Upper lobe of right lung (tissue), 1 donor: ENCODE measurements at regions not wholly inside any gene's neighbourhood (a gene's known extent, or its start where the extent isn't known, plus 50 kb on each side); places are given as distances from the start of the nearest gene placed in this dataset.

ENCODE experiments used
- ATAC-seq: fragments of 200-7000 bp; cut with Tn5 transposase; one replicate; pipeline ENCODE4 v1.9.1; 2020; ENCODE audit warnings: mild to moderate bottlenecking, moderate library complexity
- DNase-seq: peaks from one replicate; pipeline ENCODE4 v3.0.0-alpha.2; 2020
- H3K27ac ChIP-seq: fragments of 200-600 bp; one replicate; pipeline ENCODE4 v1.8.0; 2022
- H3K27me3 ChIP-seq: fragments of 200-600 bp; one replicate; pipeline ENCODE4 v1.8.0; 2022; ENCODE audit warnings: mild to moderate bottlenecking
- H3K36me3 ChIP-seq: fragments of 200-600 bp; one replicate; pipeline ENCODE4 v1.8.0; 2022
- H3K4me1 ChIP-seq: fragments of 200-600 bp; one replicate; pipeline ENCODE4 v1.8.0; 2022
- H3K4me3 ChIP-seq: fragments of 200-600 bp; one replicate; pipeline ENCODE4 v1.8.0; 2022; ENCODE audit warnings: mild to moderate bottlenecking
- H3K9me3 ChIP-seq: fragments of 200-600 bp; one replicate; pipeline ENCODE4 v1.8.0; 2022
- intact Hi-C: fragments of 100-400 bp; cut with DNase I; formaldehyde crosslinking; loops from one replicate; pipeline ENCODE4 v1.11.0; 2022
- TF ChIP-seq, protein P1 (sequence below): fragments of 200-600 bp; IDR thresholded peaks from one replicate; pipeline ENCODE4 v1.8.0; 2022; ENCODE audit warnings: antibody characterized with exemption
- donor health status: DM: no; HTN: yes; CAD: no; lungs with severe emphysema.

GRCh38 chr3:22886439-22887068 lies 316.6 kb upstream of the UBE2E2 start:
- DNase-seq (no peak), ATAC-seq (no peak)
- Histone ChIP-seq H3K4me3 (no peak overlapping the region), H3K27ac (no peak overlapping the region), H3K9me3 (no peaks in the 10 kb centered on the region), H3K36me3 (no peaks in the 10 kb centered on the region), H3K4me1 (no peaks in the 10 kb centered on the region), H3K27me3 (no peaks in the 10 kb centered on the region)
- TF ChIP-seq, protein P1, sequence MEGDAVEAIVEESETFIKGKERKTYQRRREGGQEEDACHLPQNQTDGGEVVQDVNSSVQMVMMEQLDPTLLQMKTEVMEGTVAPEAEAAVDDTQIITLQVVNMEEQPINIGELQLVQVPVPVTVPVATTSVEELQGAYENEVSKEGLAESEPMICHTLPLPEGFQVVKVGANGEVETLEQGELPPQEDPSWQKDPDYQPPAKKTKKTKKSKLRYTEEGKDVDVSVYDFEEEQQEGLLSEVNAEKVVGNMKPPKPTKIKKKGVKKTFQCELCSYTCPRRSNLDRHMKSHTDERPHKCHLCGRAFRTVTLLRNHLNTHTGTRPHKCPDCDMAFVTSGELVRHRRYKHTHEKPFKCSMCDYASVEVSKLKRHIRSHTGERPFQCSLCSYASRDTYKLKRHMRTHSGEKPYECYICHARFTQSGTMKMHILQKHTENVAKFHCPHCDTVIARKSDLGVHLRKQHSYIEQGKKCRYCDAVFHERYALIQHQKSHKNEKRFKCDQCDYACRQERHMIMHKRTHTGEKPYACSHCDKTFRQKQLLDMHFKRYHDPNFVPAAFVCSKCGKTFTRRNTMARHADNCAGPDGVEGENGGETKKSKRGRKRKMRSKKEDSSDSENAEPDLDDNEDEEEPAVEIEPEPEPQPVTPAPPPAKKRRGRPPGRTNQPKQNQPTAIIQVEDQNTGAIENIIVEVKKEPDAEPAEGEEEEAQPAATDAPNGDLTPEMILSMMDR = no peak
- intact Hi-C loops = no loop called here

GRCh38 chr3:22887664-22888291 lies 315.3 kb upstream of the UBE2E2 start:
- DNase-seq (no peak), ATAC-seq (peak; percentile 72)
- Histone ChIP-seq H3K4me1 (no peaks in the 10 kb centered on the region), H3K9me3 (no peaks in the 10 kb centered on the region), H3K4me3 (no peak overlapping the region), H3K27me3 (no peaks in the 10 kb centered on the region), H3K36me3 (no peaks in the 10 kb centered on the region), H3K27ac (no peak overlapping the region)
- TF ChIP-seq, protein P1 = peak; percentile 60
- intact Hi-C loops = no loop called here

DNA sequence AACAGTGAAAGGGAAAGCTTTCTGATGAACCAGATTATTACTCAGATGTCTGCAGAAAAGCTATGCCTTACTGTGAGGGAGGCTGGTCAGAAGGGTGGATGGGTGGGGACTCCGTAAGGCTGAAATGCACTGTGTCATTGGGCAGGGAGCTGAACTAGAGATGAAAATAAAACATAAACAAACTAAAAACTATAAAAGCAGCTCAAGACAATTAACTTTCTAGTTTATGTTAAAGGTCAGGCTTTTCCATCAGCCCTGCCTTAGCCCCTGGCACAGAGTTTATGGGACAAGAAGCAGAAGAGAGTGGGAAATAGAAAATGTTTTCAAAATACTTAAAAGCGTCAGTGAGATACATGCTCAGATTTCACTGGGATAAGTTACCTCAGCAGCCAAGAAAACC lies 310.0 kb upstream of the UBE2E2 start:
- ATAC-seq = no peak
- H3K27ac ChIP-seq = no peak overlapping the region
- no peaks in the 10 kb centered on the region for H3K9me3 ChIP-seq
- H3K27me3 ChIP-seq = no peaks in the 10 kb centered on the region
- no peak overlapping the region for H3K4me3 ChIP-seq
- no peaks in the 10 kb centered on the region for H3K36me3 ChIP-seq
- intact Hi-C loops = no loop called here
- no peak for DNase-seq
- TF ChIP-seq, protein P1 = no peak
- H3K4me1 ChIP-seq = no peaks in the 10 kb centered on the region

DNA sequence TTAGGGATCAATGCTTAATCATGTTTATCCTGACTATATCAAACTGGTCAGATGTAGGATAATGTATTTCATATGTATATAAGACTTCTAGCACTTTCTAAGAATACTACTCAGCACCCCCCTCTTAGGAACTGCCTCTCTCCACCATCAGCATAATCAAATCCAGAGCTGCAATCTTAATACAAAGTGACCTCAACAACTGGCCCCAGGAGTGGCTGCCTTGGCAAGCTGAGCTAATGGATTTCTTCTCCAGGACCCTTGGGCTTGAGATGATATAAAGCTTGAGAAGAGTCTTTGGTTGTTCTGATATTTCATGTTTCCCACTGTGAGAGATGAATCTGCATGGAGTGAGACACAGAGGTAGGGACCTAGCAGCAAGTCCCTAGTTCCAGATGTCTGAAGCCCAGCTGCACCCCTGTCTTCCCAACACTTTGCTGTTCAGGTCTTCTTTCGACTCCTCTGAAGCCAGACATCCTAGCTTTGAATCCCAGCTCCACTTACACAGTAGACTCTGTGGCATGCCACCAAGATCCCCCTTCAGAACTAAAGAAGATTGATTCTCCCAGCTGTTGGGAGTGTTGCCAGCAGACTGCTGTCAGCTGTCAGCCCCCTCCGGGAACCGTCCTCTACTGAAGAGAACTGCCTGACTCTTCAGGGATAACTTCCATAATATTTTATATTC lies 309.3 kb upstream of the UBE2E2 start:
- ATAC-seq = no peak
- H3K9me3 ChIP-seq = no peaks in the 10 kb centered on the region
- TF ChIP-seq, protein P1 = no peak

DNA sequence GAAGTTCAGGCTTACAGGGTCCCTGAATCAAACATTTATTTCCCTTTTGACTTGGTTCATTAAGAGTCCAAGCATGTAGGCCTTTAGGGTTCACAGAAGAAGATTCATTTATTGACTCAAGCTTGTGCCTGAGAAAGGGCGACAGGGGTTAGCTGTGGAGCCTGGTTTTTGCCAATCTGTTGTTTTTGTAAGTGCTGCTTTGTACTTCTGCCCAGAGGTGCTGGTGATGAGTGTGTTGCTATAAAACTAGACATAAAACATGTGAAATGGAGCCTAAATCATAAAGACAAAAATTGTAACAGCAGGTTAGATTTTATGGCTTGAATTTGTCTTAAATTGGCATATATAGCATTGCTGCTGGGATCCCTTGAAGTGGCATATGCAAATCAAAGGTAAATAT lies 308.3 kb upstream of the UBE2E2 start:
- DNase-seq = no peak
- Histone ChIP-seq H3K4me3 (no peak overlapping the region), H3K27me3 (no peaks in the 10 kb centered on the region), H3K4me1 (no peaks in the 10 kb centered on the region), H3K36me3 (no peaks in the 10 kb centered on the region), H3K9me3 (no peaks in the 10 kb centered on the region), H3K27ac (no peak overlapping the region)
- TF ChIP-seq, protein P1 = no peak
- intact Hi-C loops = no loop called here
- no peak for ATAC-seq

More for the DNA sequence above, 309.3 kb upstream of the UBE2E2 start:
- DNase-seq = no peak
- Histone ChIP-seq H3K4me3 (no peak overlapping the region), H3K4me1 (no peaks in the 10 kb centered on the region), H3K27me3 (no peaks in the 10 kb centered on the region), H3K36me3 (no peaks in the 10 kb centered on the region), H3K27ac (no peak overlapping the region)
- intact Hi-C loops = no loop called here
